ENCODE measurements at regions not wholly inside any gene's neighbourhood (a gene's known extent, or its start where the extent isn't known, plus 50 kb on each side); places are given as distances from the start of the nearest gene placed in this dataset.
A peak's percentile ranks its signal among the peaks of the same experiment; 100 is the strongest.

DNA sequence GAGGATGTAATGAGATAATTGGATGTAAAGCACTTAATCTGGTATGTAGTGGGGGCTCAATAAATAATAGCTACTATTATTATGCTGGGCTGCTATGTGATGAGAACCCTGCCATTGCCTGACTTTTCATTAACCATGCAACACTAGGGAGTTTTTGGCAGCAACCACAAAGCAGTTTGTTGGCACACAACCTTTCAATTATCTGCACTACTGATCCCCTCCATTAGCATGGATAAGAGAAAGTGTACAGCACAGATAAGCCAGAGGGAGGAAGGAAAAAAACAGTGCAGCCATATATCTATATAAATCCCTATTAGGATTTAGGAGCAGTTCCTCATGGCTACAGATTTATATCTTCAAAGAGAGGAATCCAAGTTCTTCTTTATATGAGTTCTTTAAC lies 498.5 kb downstream of the NUF2 start:
- intact Hi-C loops (cut with DNase I), result no loop called here
- H3K4me1 ChIP-seq (ENCODE audit: insufficient read depth), result no peaks in the 10 kb centered on the region
- no peak for TF ChIP-seq EP300 (IDR thresholded peaks at IDR 0.05)
- no peak for TF ChIP-seq POLR2A (IDR thresholded peaks at IDR 0.05)
- TF ChIP-seq, protein P1, sequence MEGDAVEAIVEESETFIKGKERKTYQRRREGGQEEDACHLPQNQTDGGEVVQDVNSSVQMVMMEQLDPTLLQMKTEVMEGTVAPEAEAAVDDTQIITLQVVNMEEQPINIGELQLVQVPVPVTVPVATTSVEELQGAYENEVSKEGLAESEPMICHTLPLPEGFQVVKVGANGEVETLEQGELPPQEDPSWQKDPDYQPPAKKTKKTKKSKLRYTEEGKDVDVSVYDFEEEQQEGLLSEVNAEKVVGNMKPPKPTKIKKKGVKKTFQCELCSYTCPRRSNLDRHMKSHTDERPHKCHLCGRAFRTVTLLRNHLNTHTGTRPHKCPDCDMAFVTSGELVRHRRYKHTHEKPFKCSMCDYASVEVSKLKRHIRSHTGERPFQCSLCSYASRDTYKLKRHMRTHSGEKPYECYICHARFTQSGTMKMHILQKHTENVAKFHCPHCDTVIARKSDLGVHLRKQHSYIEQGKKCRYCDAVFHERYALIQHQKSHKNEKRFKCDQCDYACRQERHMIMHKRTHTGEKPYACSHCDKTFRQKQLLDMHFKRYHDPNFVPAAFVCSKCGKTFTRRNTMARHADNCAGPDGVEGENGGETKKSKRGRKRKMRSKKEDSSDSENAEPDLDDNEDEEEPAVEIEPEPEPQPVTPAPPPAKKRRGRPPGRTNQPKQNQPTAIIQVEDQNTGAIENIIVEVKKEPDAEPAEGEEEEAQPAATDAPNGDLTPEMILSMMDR (IDR thresholded peaks at IDR 0.05), result no peak
- no peaks in the 10 kb centered on the region for H3K36me3 ChIP-seq
- no peaks in the 10 kb centered on the region for H3K27me3 ChIP-seq
- no peak for DNase-seq
- H3K27ac ChIP-seq, result no peak overlapping the region
- no peak overlapping the region for H3K4me3 ChIP-seq
- no peaks in the 10 kb centered on the region for H3K9me3 ChIP-seq

DNA sequence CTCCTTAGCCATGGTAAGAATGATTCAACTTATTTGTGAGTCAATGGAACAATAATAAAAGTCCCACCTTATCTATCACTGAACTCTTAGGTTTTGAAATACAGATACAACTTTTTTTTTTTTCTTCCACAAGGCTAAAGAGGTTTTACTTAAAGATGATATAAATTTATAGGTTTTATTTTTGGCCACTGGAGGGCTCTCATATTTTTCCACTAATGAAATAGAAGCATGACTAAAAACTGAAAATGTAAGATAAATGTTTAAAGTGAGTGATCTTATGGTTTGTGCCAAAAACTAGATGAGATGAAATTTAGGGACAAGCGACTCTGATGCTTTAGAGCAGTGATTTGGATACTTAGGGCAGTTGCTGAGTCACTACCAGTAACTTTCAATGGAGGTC lies 499.0 kb downstream of the NUF2 start:
- WGBS, 3 donors, result 48% methylated on average over 1 of the region's 1 CpG
- Histone ChIP-seq H3K36me3 (no peaks in the 10 kb centered on the region), H3K27ac (no peak overlapping the region), H3K4me3 (no peak overlapping the region), H3K4me1 (ENCODE audit: insufficient read depth) (no peaks in the 10 kb centered on the region), H3K27me3 (no peaks in the 10 kb centered on the region), H3K9me3 (no peaks in the 10 kb centered on the region)
- TF ChIP-seq POLR2A (IDR thresholded peaks at IDR 0.05) (no peak), EP300 (IDR thresholded peaks at IDR 0.05) (no peak)
- TF ChIP-seq, protein P1 (IDR thresholded peaks at IDR 0.05), result no peak
- intact Hi-C loops (cut with DNase I), result no loop called here
- no peak for DNase-seq

DNA sequence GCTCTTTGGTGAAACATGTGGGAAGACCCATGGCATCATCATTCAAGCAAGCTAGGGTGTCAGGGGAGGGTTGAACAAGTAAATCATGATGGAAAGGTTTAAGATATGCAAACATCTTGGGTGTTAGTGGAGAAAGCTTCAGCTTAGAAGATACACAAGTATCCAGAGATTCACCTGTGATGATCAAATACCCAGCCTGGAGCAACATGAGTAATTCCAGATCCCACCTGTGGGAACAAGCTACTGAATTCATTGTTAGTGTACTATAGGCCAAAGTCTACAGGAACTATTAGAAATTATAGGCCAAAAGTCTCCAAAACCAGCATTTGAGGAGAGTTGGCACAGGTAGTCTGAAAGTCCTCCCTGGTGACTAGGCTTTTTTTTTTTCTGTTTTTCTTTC lies 499.9 kb downstream of the NUF2 start:
- no peak for DNase-seq
- Histone ChIP-seq H3K27me3 (no peaks in the 10 kb centered on the region), H3K4me1 (ENCODE audit: insufficient read depth) (no peaks in the 10 kb centered on the region), H3K27ac (no peak overlapping the region), H3K36me3 (no peaks in the 10 kb centered on the region), H3K9me3 (no peaks in the 10 kb centered on the region), H3K4me3 (no peak overlapping the region)
- intact Hi-C loops (cut with DNase I), result no loop called here
- no peak for TF ChIP-seq POLR2A (IDR thresholded peaks at IDR 0.05)
- no peak for TF ChIP-seq EP300 (IDR thresholded peaks at IDR 0.05)
- TF ChIP-seq, protein P1 (IDR thresholded peaks at IDR 0.05), result no peak

DNA sequence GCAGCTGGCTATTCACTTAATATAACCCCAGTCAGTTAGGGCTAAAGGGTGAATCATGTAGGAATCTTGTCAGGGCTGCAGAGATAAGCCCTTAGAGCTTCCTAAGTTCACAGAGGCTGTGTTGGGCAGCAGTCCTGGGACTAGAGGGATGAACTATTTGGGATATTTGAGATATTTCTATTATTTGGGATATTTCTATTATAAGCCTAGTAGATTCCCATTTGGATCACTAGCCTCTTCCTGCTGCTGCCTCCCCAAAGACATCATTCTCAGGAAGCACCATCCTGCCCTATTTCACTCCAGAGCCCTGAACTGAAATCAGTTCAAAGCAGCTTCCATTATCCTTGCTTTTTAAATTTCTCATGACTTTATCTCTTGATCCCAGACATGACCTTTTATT lies 501.3 kb downstream of the NUF2 start:
- DNase-seq, result no peak
- intact Hi-C loops (cut with DNase I), result no loop called here
- Histone ChIP-seq H3K4me3 (no peak overlapping the region), H3K36me3 (no peaks in the 10 kb centered on the region), H3K9me3 (no peaks in the 10 kb centered on the region), H3K4me1 (ENCODE audit: insufficient read depth) (no peaks in the 10 kb centered on the region), H3K27ac (no peak overlapping the region), H3K27me3 (no peaks in the 10 kb centered on the region)
- TF ChIP-seq, protein P1 (IDR thresholded peaks at IDR 0.05), result no peak
- TF ChIP-seq EP300 (IDR thresholded peaks at IDR 0.05), result no peak
- no peak for TF ChIP-seq POLR2A (IDR thresholded peaks at IDR 0.05)

DNA sequence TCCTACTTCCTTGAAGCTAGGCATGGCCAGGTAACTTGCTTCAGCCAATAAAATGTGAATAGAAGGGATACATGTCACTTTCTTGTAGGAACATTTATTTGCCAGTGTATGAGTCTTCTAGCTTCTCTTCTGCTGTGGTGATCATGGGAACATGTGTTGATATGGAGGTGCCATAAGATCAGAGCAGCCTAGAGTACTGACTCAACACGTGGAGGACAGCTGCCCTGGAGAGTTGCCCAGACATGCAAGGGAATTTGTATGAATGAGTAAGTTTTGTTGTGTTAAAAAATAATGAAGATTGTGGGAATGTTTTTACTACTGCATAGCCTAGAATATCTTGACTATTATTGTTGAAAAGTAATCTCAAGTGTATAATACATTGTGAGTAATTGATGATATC lies 502.3 kb downstream of the NUF2 start:
- Histone ChIP-seq H3K4me3 (no peak overlapping the region), H3K4me1 (ENCODE audit: insufficient read depth) (no peaks in the 10 kb centered on the region), H3K27me3 (no peaks in the 10 kb centered on the region), H3K27ac (no peak overlapping the region), H3K9me3 (no peaks in the 10 kb centered on the region), H3K36me3 (no peaks in the 10 kb centered on the region)
- TF ChIP-seq EP300 (IDR thresholded peaks at IDR 0.05) (no peak), POLR2A (IDR thresholded peaks at IDR 0.05) (no peak)
- TF ChIP-seq, protein P1 (IDR thresholded peaks at IDR 0.05), result no peak
- DNase-seq, result peak; percentile 9 to 33 (median 15)
- intact Hi-C loops (cut with DNase I), result no loop called here
- 3 to 5% (median 3%) methylated on average over 1 of the region's 1 CpG for WGBS, 3 donors
